ENCODE measurements at regions not wholly inside any gene's neighbourhood (a gene's known extent, or its start where the extent isn't known, plus 50 kb on each side); places are given as distances from the start of the nearest gene placed in this dataset.
"Not testable (repeated sequence)": the region's sequence is repeated elsewhere in the genome, so short reads cannot be mapped to it uniquely, and the experiment has no call there.

DNA sequence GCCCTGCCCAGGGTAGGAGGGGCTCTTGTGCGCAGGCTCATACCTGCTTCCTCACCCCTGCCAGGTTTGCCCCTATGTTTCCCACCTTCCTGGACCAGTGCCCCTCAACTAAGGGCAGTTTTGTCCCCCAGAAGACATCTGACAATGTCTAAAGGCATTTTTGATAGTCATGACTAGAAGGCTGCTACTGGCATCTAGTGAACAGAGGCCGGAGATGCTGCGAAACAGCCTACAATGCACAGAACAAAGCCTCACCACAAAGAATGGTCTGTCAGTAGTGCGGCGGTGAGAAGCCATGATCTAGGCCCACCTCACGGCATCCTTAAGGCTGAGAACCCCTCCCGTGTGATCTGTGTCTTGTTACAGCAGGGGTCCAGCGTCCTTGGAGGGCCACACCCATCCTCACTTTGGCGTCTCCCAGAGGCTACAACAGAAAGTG, 96.0 kb downstream of the TMEM17 start:
- DNase-seq = no peak

DNA sequence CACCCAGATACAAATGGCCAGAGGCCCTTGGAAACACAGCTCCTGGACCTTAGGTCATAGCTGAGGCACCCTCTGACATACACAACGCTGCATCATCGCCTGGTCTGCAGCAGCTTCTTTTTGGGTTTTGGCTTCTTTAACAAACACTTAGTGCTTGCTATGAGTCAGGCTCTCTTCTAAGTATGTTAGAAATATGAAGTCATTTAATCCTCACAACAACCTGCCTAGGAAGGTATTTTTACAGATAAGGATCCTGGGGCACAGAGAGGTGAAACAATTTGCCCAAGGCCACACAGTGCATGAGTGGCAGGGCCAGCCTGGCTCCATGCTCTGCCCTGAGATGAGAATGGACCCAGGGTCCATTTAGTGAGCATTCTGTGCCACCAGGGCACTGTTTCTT, 96.6 kb downstream of the TMEM17 start:
- no peak for DNase-seq

DNA sequence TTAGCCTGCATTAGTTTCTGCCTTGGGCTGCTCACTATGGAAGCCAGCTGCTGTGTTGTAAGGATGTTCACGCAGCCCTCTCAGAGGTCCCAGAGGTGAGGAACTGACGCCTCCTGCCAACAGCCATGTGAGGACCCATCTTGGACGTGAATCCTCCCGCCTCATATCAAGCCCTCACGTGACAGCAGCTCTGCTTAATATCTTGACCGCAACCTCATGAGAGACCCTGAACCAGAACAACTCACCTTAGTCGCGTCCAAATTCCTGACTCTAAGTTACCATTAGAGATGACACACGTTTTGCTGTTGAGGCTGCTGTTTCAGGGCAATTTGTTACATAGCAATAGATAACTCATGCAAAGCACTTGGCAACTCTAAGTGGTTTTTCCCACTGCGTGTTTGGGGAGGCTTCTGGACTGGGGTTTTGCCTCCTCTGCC, 97.7 kb downstream of the TMEM17 start:
- DNase-seq = no peak

- no peak for DNase-seq
Measured at GRCh38 chr2:62407838-62408237, 98.2 kb downstream of the TMEM17 start.

GRCh38 chr2:62407401-62407800, 98.6 kb downstream of the TMEM17 start:
- DNase-seq = no peak

DNA sequence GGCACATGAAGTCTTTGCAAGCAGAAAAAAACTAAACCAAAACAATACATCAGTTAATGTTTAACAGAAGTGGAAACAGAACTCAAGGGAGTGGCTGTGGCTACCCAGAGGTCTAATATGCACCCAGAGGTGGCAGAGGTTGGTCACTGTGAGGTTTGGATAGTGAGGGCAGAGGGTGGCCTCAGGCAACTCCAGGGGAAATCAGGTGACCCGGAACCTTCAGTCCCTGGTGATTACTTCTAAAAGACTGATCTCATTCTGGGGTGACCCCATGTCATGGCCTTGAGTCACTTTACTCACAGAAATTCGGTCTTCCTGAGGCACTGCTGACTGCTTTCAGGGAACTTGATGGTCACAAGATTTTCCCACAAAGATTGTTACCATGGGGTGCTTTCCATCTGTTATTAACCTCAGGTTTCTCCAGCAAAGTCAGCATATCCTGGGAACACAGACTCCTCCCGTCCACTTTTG, 99.4 kb downstream of the TMEM17 start:
- DNase-seq = no peak

DNA sequence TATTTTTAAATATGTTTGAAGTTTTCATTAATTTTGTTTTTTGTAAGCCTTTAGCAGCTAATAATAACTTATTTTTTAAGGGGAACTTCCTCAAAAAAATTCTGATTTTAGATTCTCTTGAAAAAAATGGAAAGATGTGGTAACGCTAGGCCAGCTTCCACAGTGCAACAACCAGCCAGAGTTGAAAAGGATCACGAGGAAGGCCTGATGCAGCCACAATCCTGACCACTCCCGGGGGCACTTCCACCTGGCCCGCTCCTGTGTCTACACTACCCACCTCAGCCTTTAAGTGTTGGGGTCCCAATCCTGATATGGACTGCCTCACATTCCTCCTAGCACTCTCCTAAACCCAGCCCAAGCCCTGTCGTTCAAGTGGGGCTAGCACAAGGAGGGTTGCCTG, 101.1 kb downstream of the TMEM17 start:
- no peak for DNase-seq

DNA sequence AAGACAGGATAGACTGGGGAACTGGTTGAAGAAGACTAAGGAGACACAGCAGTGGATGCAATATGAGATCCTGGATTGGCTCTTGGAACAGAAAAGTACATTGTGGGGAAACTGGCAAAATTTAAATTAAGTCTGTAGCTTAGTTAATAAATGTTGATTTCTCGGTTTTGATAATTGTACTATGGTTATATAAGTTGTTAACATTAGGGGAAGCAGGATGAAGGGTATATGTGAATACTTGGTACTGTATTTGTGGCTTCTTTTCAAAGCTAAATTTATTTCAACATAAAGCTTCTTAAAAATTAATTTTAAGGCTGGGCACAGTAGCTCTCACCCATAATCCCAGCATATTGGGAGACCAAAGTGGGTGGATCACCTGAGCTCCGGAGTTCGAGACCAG, 103.8 kb downstream of the TMEM17 start:
- DNase-seq = no peak

- DNase-seq = no peak
Measured at GRCh38 chr2:62398356-62398755, 107.6 kb downstream of the TMEM17 start.

DNA sequence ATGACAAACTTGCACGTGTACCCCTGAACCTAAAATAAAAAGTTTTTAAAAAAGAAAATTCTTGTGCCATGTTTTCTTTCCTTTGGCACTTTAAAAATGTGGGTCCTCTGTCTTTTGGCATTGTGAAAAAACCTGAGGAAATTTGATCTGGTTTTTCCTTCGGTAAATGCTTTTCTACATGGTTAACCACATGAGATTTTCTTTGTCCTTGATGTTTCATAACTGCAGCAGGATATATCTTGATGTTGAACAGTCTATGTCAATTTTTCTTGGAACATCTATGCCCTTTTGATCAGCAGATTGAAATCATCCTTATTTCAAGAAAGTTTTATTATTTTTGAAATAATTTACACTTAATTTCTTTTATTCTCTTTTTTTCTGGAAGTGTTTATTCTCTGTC, 109.1 kb downstream of the TMEM17 start:
- no peak for DNase-seq

GRCh38 chr2:62393293-62393692, 112.7 kb downstream of the TMEM17 start:
- no peak for DNase-seq

GRCh38 chr2:62391696-62392095, 114.3 kb downstream of the TMEM17 start:
- no peak for DNase-seq

DNA sequence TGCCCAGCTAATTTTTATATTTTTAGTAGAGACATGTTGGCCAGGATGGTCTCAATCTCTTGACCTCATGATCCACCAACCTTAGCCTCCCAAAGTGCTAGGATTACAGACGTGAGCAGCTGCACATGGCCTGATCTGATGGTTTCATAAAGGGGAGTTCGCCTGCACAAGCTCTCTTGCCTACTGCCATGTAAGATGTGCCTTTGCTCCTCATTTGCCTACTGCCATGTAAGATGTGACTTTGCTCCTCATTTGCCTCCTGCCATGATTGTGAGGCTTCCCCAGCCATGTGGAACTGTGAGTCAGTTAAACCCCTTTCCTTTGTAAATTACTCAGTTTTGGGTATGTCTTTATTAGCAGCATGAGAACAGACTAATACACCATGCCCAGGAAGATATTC, 119.6 kb downstream of the TMEM17 start:
- DNase-seq = not testable (repeated sequence)

- DNase-seq = no peak
Measured at GRCh38 chr2:62383846-62384245, 122.1 kb downstream of the TMEM17 start.

DNA sequence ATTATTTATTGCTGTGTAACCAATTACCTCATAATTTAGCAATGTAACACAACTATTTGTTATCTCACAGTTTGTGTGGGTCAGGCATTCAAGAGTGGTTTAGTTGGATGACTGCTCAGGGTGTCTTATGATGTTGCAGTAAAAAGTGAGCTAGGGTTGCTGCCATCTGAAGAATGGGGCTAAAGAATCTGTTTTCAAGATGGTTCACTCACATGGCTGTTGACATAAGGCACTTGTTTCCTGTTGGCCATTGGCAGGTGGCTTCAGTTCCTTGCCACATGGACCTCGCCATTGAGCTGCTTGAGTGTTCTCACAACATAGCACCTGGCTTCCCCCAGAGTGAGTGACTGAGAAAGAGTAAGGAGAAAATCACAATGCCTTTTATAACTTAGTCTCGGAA, 123.2 kb downstream of the TMEM17 start:
- DNase-seq = no peak

- no peak for DNase-seq
Measured at GRCh38 chr2:62382122-62382521, 123.9 kb downstream of the TMEM17 start.

DNA sequence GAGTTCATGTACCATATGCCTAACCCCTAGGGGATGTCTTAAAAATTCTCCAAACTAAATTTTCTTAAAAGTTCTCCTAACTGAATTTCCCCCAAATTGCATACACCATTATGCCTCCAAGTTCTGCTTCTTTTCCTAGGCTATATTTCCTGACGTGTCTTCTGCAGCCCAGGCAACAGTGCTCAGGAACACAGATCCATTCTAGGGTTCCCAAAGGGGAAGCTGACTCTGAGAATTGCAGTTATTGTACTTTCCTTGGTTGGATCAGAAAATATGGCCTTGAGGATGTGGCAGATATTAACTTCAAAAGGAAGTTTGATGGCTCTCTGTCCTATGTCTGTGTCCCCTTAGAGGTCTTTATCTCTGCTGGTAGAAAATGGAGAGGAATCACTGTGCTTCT, 124.3 kb downstream of the TMEM17 start:
- no peak for DNase-seq

DNA sequence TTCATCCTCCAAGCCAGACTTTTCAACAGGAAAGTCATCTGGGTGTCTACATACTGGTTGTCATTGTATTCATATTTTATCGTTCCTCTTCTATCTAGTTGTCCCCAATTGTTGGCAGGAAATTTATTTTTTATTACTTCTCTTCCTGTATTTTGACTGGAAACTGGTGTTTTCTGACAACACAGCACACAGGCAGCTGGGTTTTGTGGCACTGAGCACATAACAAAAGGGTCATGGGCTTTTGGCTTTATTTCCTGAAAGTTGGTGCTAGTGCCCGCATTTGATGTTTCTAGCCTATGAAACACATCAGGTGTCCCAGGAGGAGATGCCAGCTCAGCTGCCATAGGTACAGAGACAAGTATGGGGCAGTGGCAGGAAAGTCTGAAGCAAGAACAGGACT, 126.4 kb downstream of the TMEM17 start:
- no peak for DNase-seq

GRCh38 chr2:62375113-62375420, 130.9 kb downstream of the TMEM17 start:
- no peak for DNase-seq

- no peak for DNase-seq
Measured at GRCh38 chr2:62374301-62375112, 131.5 kb downstream of the TMEM17 start.

GRCh38 chr2:62372824-62373223, 133.2 kb downstream of the TMEM17 start:
- DNase-seq = no peak

DNA sequence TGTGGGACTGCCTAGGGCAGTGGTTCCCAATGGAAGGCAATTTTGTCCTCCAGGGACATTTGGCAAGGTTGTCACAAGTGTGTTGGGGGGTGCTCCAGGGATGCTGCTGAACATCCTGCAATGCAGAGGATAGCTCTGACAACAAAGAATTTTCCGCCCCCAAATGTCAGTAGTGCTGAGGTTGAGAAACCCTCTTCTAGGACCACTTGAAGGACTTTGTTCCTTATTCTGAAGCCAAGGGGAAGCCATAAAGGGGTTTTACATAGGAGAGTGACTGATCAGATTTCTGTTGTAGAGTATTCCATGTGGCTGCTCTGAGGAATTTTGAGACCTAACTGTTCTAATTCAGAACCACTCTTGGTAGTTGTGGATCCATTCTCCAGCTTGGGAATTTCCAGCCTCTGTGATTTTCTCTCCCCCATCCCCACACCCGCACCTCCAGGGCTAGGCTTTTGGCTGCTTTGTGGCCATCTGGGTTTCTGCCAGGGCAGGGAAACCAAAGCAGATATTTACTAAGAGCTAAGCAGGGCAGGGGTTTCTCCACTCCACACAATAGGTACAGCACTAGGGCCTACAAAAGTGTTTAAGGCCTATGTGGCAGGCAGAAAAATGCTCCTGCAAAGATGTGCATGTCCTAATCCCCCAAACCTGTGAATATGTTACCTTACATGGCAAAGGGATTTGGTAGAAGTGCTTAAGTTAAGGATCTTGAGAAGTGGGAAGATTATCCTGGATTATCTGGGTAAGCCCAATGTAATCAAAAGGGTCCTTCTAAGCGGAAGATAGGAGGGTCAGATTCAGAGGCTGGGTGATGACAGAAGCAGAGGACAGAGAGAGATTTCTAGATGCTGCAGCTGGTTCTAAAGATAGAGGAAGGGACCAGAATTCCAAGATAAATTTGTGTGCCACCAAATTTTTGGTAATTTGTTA, 135.4 kb downstream of the TMEM17 start:
- no peak for DNase-seq

DNA sequence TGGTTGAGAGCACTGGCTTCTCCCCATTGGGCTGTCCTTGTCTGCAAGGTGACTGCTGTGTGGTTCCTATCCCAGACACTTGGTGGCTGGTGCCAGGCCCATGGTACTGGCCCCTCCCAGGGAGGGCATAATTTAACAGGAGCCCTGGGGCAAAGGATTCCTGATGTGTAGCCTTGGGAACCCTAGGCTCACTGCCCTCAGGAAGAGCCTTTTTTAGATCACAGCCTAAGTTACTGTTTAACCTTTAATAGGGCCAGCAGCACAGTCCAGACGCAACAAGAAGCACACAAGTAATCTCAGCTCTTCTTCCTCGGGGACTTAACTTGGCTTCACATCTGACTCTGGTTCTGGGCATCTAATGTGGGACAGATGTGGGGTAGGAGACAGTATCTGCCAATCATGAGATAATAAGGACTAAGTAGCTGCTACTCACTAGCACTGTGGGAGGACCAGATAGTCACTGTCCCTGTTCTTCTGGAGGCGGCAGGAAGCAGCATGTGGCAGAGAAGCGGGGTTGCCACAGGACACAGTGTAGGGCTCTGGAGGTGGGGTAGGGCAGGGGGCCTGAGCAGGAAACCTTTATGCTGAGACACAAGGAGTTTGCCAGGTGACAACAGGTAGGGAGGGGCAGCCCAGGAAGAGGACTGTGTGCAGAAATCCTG, 136.3 kb downstream of the TMEM17 start:
- DNase-seq = no peak

All from SIG-M5 (cell line).